ENCODE measurements at regions not wholly inside any gene's neighbourhood (a gene's known extent, or its start where the extent isn't known, plus 50 kb on each side); places are given as distances from the start of the nearest gene placed in this dataset.

DNA sequence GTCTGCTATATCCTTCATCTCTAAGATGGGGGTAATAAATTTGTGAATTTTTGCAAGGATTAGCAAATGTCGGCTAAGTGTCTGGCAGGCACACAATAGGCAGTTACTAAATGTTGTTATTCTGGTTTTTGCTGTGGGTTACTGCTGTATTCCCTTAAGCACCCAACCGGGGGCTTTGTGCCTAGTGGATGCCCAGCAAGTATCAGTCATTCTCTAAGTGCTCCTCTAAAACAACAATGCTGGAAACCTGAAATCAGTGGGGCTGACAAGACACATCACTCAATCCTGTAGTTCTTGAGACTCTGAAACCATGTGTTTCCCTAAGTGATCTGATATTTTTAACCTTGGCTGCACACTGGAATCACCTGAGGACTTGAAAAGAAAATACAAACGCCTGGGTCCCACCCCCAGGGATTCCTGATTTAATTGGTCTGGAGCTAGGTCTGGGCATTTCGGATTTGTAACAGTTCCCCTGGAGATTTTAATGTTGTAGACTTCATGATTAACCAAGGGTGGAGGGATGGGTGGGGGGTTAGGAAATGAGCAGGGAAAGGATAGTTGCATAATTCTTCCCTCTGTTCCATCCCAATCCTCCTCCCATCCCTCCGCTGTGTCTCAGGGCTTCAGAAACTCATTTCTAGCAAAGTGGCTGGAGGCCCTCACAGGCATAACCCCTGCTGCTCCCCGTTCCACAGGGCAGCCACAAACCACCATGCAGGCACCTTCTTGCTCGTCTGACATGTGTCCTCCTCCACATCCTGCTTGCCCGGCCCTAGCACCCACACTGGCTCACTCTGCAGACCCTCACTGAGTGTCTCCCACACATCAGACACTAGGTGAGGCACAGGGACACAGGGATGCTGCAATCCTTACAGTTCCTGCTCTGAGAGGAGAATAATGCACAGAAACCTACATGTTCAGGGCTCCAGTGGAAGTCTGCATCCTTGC is 61.7 kb upstream of the LYRM9 start:
- no peak overlapping the region for H4K91ac ChIP-seq (ENCODE audit: insufficient read length, low read depth, low read length)
- H2AK5ac ChIP-seq (ENCODE audit: insufficient read length, low read length): no peak overlapping the region
- H4K5ac ChIP-seq (ENCODE audit: insufficient read length, low read depth, low read length): no peak overlapping the region
- H3K79me1 ChIP-seq (ENCODE audit: insufficient read depth, low read depth, low read length, poor library complexity, severe bottlenecking): no peaks in the 10 kb centered on the region
- H3K14ac ChIP-seq (ENCODE audit: insufficient read depth, low read length): no peak overlapping the region
- Mint-ChIP-seq H3K27ac (peak overlapping the region in 2 of 3 experiments; percentile 20 to 51; a peak in 2 of 7 replicates), H3K4me1 (peaks cover 44 to 53% of the 10 kb centered on the region in 2 experiments), H3K27me3 (ENCODE audit: low read depth) (peaks cover 2% of the 10 kb centered on the region; the same call in 1 of the 2 replicates), H3K4me3 (no peak overlapping the region), H3K9me3 (no peaks in the 10 kb centered on the region), H3K36me3 (ENCODE audit: insufficient read depth in 1 of 3, low read depth in 3 of 3) (no peaks in the 10 kb centered on the region)
- H3K9ac ChIP-seq (ENCODE audit: extremely low read depth, insufficient read length, low read length): no peak overlapping the region
- no peak overlapping the region for H3K27ac ChIP-seq (ENCODE audit: insufficient read length, low read depth, low read length)
- H4K8ac ChIP-seq (replicated peaks; ENCODE audit: insufficient read length, low read depth, low read length): no peak overlapping the region
- TF ChIP-seq, protein P1, sequence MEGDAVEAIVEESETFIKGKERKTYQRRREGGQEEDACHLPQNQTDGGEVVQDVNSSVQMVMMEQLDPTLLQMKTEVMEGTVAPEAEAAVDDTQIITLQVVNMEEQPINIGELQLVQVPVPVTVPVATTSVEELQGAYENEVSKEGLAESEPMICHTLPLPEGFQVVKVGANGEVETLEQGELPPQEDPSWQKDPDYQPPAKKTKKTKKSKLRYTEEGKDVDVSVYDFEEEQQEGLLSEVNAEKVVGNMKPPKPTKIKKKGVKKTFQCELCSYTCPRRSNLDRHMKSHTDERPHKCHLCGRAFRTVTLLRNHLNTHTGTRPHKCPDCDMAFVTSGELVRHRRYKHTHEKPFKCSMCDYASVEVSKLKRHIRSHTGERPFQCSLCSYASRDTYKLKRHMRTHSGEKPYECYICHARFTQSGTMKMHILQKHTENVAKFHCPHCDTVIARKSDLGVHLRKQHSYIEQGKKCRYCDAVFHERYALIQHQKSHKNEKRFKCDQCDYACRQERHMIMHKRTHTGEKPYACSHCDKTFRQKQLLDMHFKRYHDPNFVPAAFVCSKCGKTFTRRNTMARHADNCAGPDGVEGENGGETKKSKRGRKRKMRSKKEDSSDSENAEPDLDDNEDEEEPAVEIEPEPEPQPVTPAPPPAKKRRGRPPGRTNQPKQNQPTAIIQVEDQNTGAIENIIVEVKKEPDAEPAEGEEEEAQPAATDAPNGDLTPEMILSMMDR (conservative IDR thresholded peaks at IDR 0.05): no peak
- whole genome bisulfite sequencing (ENCODE audit: extremely low coverage, insufficient read length, low lambda C conversion rate): no CpG with 5 or more reads among the region's 8 CpGs
- no peak overlapping the region for H3K4me2 ChIP-seq (ENCODE audit: insufficient read depth, insufficient read length, low read length)
- H3K4me1 ChIP-seq (ENCODE audit: insufficient read depth, low read length): peaks cover 13% of the 10 kb centered on the region; the same call in 1 of the 2 replicates
- no peak overlapping the region for H2BK20ac ChIP-seq (ENCODE audit: low read depth, low read length, poor library complexity, severe bottlenecking)
- no peak overlapping the region for H2AFZ ChIP-seq (ENCODE audit: low read length)
- no peaks in the 10 kb centered on the region for H3K27me3 ChIP-seq (ENCODE audit: insufficient read depth, low read length)
- no peaks in the 10 kb centered on the region; the same call in 1 of the 2 replicates for H3K79me2 ChIP-seq (ENCODE audit: insufficient read depth, low read length)
- H3T11ph ChIP-seq (ENCODE audit: low read length): no peak overlapping the region
- H3K23ac ChIP-seq (ENCODE audit: insufficient read length, low read depth, low read length): no peak overlapping the region
- H3K18ac ChIP-seq (ENCODE audit: insufficient read length, low read depth, low read length): no peak overlapping the region
- no peaks in the 10 kb centered on the region for H3K23me2 ChIP-seq (ENCODE audit: insufficient read length, low read depth, low read length, poor library complexity, severe bottlenecking)
- no peak overlapping the region for H3K56ac ChIP-seq (ENCODE audit: insufficient read length, low read depth, low read length)
- no peaks in the 10 kb centered on the region for H4K20me1 ChIP-seq (ENCODE audit: control insufficient read depth, insufficient read depth, insufficient read length)
- no peak overlapping the region for H2BK120ac ChIP-seq (ENCODE audit: low read depth, low read length, poor library complexity, severe bottlenecking)
- no peak overlapping the region for H3K4ac ChIP-seq (ENCODE audit: low read depth, low read length)
- H2BK15ac ChIP-seq (ENCODE audit: low read depth, low read length): no peak overlapping the region
- no peak overlapping the region for H2BK12ac ChIP-seq (ENCODE audit: insufficient read length, low read depth, low read length)
- no peak for DNase-seq
- H2BK5ac ChIP-seq (ENCODE audit: insufficient read length, low read length): no peak overlapping the region
- H3K9me3 ChIP-seq (ENCODE audit: control insufficient read depth, low read depth, low read length): no peaks in the 10 kb centered on the region

All from H9 (cell line).